NCI-H82 treated with DMSO at 0.1 percent for 48 hours (cell line): ENCODE measurements at regions not wholly inside any gene's neighbourhood (a gene's known extent, or its start where the extent isn't known, plus 50 kb on each side); places are given as distances from the start of the nearest gene placed in this dataset.

Experiments used
- DNase-seq: peaks from one replicate; lab custom pipeline; 2025; ENCODE audit not compliant: unreplicated experiment; lab: John Stamatoyannopoulos, UW

DNA sequence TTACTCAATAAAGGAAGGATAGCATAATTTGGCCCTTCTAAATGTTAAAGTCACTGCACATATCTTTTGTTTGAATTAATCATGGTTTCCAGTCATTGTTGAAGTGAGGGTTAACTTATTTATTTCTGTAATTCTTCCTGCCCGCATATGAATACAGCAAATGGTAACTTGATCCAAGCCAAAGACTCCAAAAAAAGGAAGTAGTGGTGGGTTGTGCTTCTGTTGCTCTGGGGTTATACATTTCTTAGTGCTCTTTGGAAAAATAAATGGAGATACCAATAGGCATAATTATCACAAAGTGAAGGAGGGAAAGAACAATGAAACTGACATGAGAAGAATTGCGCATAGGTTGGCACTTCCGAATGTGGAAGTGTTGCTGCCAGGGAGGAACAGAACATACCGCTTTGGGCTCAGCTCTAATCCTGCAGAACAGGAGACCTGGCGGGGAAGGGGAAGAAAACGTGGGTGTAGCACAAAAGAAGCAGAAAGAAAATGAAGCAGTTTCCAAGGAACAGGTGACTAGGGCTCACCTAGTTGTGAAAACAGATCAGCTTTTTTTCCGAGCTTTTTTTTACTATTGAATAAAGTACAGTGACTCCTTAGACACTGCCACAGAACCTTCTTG, 69.7 kb upstream of the TAF11L2 start:
- DNase-seq = no peak

DNA sequence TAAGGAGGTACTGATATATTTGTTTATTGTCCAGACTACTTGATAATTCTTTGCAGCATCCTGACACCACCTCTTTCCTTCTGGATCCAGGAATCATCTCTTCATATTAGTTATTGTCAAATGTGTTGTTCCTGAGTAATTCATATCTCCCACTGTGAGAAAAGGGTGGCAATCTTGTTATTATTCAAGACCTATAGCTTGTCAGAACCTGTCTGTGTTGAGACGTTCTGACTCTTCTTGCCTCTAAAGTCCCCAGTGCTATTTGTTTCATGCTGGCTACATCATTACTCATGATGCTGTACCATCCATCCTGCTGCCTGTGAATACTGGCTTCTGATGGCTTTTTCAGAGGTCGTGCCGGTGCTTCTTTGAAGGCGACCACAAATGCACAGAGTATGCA, 68.7 kb upstream of the TAF11L2 start:
- no peak for DNase-seq

GRCh38 chr5:17430241-17430640, 67.8 kb upstream of the TAF11L2 start:
- DNase-seq = no peak

- no peak for DNase-seq
Measured at GRCh38 chr5:17431272-17432050, 66.6 kb upstream of the TAF11L2 start.

DNA sequence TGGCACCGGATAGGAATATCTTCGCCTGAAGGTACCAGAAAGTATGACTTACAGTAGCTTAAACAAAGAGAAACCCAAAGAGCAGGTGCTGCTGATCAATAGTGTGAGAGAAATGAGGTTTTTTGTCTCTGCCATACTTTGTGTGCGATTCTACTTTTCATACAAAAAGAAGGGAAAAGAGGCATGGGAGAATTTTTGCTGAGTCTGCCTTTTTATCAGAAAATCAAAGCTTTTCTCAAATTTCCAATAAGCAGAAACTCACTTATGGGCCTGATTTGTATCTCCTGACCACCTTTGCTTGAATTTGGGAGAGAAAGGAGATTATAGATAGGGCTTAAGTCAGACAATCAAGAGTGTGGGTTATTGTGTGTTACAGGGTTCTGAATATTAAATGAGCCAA, 65.5 kb upstream of the TAF11L2 start:
- DNase-seq = no peak

DNA sequence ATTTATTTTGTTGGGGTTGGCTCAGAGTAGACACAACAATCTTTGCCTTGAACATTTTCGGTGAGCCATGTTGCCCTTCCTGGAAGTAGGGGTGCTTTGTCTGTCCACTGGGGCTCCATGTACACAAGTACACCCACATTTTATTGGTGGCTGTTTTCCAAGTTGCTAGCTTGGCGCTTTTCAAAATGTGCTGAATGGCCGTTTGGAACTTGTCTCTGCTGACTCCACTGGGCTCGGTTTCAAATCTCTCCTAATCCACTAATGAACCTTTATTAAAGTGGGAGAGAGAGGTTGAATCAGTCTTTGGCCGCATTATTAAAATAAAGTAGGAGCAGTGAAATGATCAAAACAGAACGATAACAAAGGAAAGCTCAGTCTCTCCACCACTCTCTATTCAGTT, 64.6 kb upstream of the TAF11L2 start:
- no peak for DNase-seq

GRCh38 chr5:17434982-17435381, 63.0 kb upstream of the TAF11L2 start:
- DNase-seq = no peak

DNA sequence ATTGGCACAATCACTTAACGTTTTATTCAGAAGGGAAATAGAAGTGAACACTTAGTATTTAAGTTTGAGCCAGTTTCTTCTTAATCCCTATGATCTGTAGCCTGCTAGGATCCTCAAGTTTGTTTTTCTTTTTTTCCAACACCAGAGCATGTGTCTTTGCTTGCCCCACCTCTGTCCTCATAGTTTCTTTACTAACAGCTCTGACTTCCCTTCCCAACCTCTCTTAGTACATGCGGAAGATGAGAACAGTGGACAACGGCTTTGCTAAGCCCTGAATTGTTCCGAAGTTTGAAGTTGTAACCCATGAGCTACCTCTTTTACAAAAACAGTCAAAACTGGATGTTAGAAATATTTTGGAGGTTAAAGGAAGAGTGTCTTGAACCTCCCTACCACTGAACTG, 61.7 kb upstream of the TAF11L2 start:
- DNase-seq = no peak

- no peak for DNase-seq
Measured at GRCh38 chr5:17436761-17437221, 61.2 kb upstream of the TAF11L2 start.

GRCh38 chr5:17438027-17438426, 60.0 kb upstream of the TAF11L2 start:
- DNase-seq = no peak

GRCh38 chr5:17439956-17440355, 58.1 kb upstream of the TAF11L2 start:
- no peak for DNase-seq

GRCh38 chr5:17440766-17441165, 57.3 kb upstream of the TAF11L2 start:
- no peak for DNase-seq

GRCh38 chr5:17441351-17441750, 56.7 kb upstream of the TAF11L2 start:
- DNase-seq = no peak

- no peak for DNase-seq
Measured at GRCh38 chr5:17443333-17444130, 54.5 kb upstream of the TAF11L2 start.

- DNase-seq = no peak
Measured at GRCh38 chr5:17444496-17444895, 53.5 kb upstream of the TAF11L2 start.

DNA sequence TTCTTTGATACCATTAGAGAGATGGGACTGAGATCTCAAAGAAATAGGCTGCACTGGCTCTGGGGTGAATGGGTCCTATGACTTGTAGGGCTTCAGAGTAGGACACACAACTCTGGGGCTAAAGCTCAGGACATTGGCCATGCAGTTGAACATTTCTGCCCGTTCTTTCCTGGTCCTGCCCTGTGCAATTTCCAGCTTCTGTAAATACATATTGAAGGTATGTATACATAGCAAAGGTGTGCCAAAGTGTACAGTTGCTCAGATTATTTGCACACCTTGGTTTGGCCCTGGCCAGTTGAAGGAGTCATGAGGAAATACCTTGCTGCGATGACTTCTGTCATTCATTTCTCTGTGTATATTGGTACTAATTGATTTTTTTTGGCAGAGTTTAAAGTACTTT, 52.8 kb upstream of the TAF11L2 start:
- DNase-seq = no peak
